ENCODE measurements at regions not wholly inside any gene's neighbourhood (a gene's known extent, or its start where the extent isn't known, plus 50 kb on each side); places are given as distances from the start of the nearest gene placed in this dataset.

DNA sequence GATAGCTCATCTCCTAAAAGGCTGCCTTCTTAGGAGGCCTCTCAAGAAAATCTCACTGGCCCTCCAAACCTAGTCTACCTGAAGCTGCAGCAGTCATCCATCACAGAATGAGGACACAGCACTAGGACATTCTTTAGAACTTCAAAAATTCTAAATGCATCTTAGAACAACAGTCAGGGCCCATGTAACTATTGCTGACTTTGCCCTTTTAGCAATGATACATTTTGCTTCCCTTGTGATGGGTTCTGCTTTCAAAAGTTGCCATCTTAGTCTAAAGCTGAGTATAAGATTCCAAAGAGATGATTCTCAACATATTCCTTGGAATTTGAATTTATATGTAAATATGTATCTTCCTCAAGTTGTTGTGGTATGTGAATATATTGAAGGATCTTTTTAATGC lies 793.0 kb downstream of the RAB28 start:
- CTCF ChIA-PET, result no interaction called here
- no peaks in the 10 kb centered on the region for H3K9me2 ChIP-seq (ENCODE audit: insufficient read depth)
- ATAC-seq, result no peak
- no peaks in the 10 kb centered on the region for H3K9me3 ChIP-seq (ENCODE audit: control insufficient read depth in 1 of 2, insufficient read depth in 1 of 2, low read depth in 1 of 2, low read length in 2 of 2)
- no peaks in the 10 kb centered on the region for H3K27me3 ChIP-seq (ENCODE audit: insufficient read depth, low read length)
- RAD21 ChIA-PET (ENCODE audit: low non-redundant PET in 1 of 2, low total read pairs in 2 of 2, uncharacterized antibody in 2 of 2, unreplicated experiment in 2 of 2), result no interaction called here
- H3K27ac ChIP-seq (ENCODE audit: low read depth, low read length), result no peak overlapping the region
- H3K4me1 ChIP-seq (ENCODE audit: control insufficient read depth in 1 of 2, insufficient read depth in 2 of 2, low read length in 2 of 2), result no peaks in the 10 kb centered on the region
- H4K20me1 ChIP-seq (ENCODE audit: insufficient read depth), result no peaks in the 10 kb centered on the region; the same call in 1 of the 2 replicates
- H3K4me2 ChIP-seq (ENCODE audit: low read length), result no peak overlapping the region
- no peak for DNase-seq (ENCODE audit: low read depth, low spot score)
- BruUV-seq (replicated peaks), result no TSS peak
- intact Hi-C loops (cut with micrococcal nuclease), result no loop called here
- no peak overlapping the region for H3K4me3 ChIP-seq (replicated peaks in 1 of 2; ENCODE audit: low read depth in 1 of 2, low read length in 2 of 2)
- H3K36me3 ChIP-seq (ENCODE audit: control insufficient read depth in 1 of 2, insufficient read depth in 2 of 2, low read length in 2 of 2), result no peaks in the 10 kb centered on the region
- no peak for TF ChIP-seq EZH2phosphoT487 (IDR thresholded peaks at IDR 0.05; ENCODE audit: borderline replicate concordance)
- no peak for TF ChIP-seq RAD21 (IDR thresholded peaks at IDR 0.05; ENCODE audit: low read depth)
- TF ChIP-seq POLR2A (IDR thresholded peaks at IDR 0.05; ENCODE audit: borderline replicate concordance, extremely low read depth, insufficient read depth, insufficient read length), result no peak
- no peak for TF ChIP-seq JUND (IDR thresholded peaks at IDR 0.05)
- TF ChIP-seq SIN3A (IDR thresholded peaks at IDR 0.05; ENCODE audit: low read depth), result no peak
- no peak for TF ChIP-seq EZH2 (IDR thresholded peaks at IDR 0.05)
- no peak for TF ChIP-seq POLR2AphosphoS5 (IDR thresholded peaks at IDR 0.05; ENCODE audit: low read depth, low read length)
- TF ChIP-seq CBX3 (IDR thresholded peaks at IDR 0.05; ENCODE audit: low read depth), result no peak
- no peak for TF ChIP-seq TCF7L2 (IDR thresholded peaks at IDR 0.05; ENCODE audit: borderline replicate concordance, extremely low read depth, insufficient read depth, insufficient read length)
- no peak for TF ChIP-seq SP1 (IDR thresholded peaks at IDR 0.05; ENCODE audit: low read depth)
- POLR2A ChIA-PET, result no interaction called here
- no peak overlapping the region for H2AFZ ChIP-seq (ENCODE audit: low read depth, low read length, poor library complexity, severe bottlenecking)
- H3K79me2 ChIP-seq (ENCODE audit: insufficient read depth, low read length), result no peaks in the 10 kb centered on the region
- no peak overlapping the region for H3K9ac ChIP-seq (ENCODE audit: low read length)

DNA sequence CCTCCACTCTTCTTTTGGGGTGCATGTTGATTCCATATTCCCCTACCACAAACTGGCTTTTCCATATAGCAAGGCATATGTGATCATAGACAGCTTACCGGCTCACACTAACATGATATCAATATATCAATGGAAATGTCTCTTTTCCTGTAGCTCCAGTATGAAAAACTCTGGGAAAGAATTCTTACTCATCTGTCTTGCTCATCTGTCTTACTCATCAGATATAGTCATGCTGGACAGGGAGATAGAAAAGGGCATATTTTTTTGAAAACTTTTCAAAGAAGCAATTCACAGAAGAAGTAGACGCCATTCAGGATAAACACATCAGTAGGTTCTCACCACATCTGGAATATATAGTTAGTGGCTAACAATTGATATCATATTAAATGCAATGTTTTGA lies 794.7 kb downstream of the RAB28 start:
- Histone ChIP-seq H3K4me1 (ENCODE audit: control insufficient read depth in 1 of 2, insufficient read depth in 2 of 2, low read length in 2 of 2) (no peaks in the 10 kb centered on the region), H3K4me3 (replicated peaks in 1 of 2; ENCODE audit: low read depth in 1 of 2, low read length in 2 of 2) (no peak overlapping the region), H3K9ac (ENCODE audit: low read length) (no peak overlapping the region), H3K9me2 (ENCODE audit: insufficient read depth) (no peaks in the 10 kb centered on the region), H3K27me3 (ENCODE audit: insufficient read depth, low read length) (no peaks in the 10 kb centered on the region), H3K27ac (ENCODE audit: low read depth, low read length) (no peak overlapping the region), H3K4me2 (ENCODE audit: low read length) (no peak overlapping the region), H3K9me3 (ENCODE audit: control insufficient read depth in 1 of 2, insufficient read depth in 1 of 2, low read depth in 1 of 2, low read length in 2 of 2) (no peaks in the 10 kb centered on the region), H3K79me2 (ENCODE audit: insufficient read depth, low read length) (no peaks in the 10 kb centered on the region), H3K36me3 (ENCODE audit: control insufficient read depth in 1 of 2, insufficient read depth in 2 of 2, low read length in 2 of 2) (no peaks in the 10 kb centered on the region), H2AFZ (ENCODE audit: low read depth, low read length, poor library complexity, severe bottlenecking) (no peak overlapping the region), H4K20me1 (ENCODE audit: insufficient read depth) (no peaks in the 10 kb centered on the region; the same call in 1 of the 2 replicates)
- BruUV-seq (replicated peaks), result no TSS peak
- DNase-seq (ENCODE audit: low read depth, low spot score) (no peak), ATAC-seq (no peak)
- ChIA-PET POLR2A (no interaction called here), RAD21 (ENCODE audit: low non-redundant PET in 1 of 2, low total read pairs in 2 of 2, uncharacterized antibody in 2 of 2, unreplicated experiment in 2 of 2) (no interaction called here), CTCF (no interaction called here)
- intact Hi-C loops (cut with micrococcal nuclease), result no loop called here
- no peak for TF ChIP-seq ZNF274 (IDR thresholded peaks at IDR 0.05; ENCODE audit: low read depth, low read length)
- peak; percentile 16; the same call in 1 of the 2 replicates for TF ChIP-seq FOSL1 (IDR thresholded peaks at IDR 0.05; ENCODE audit: low read depth)
- TF ChIP-seq, protein P1, sequence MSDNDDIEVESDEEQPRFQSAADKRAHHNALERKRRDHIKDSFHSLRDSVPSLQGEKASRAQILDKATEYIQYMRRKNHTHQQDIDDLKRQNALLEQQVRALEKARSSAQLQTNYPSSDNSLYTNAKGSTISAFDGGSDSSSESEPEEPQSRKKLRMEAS (IDR thresholded peaks at IDR 0.05), result no peak
